OCI-LY1 (cell line): ENCODE measurements at regions not wholly inside any gene's neighbourhood (a gene's known extent, or its start where the extent isn't known, plus 50 kb on each side); places are given as distances from the start of the nearest gene placed in this dataset.

Source experiments
- CTCF ChIP-seq: fragments of 200-600 bp; sonication (generic), shearing (Covaris generic); IDR thresholded peaks from 2 replicates; pipeline ENCODE4 v1.5.1; 2017; ENCODE audit warnings: mild to moderate bottlenecking, antibody characterized with exemption, low read length, moderate library complexity, mixed read lengths
- EZH2 ChIP-seq: fragments of 200-600 bp; sonication (generic), shearing (Covaris generic); IDR thresholded peaks from 2 replicates; pipeline ENCODE4 v1.8.0; 2017; ENCODE audit warnings: borderline replicate concordance, mixed run types, mild to moderate bottlenecking, antibody characterized with exemption, low read length, moderate library complexity, mixed read lengths

GRCh38 chr7:68185631-68186456 is 1189.2 kb downstream of the TYW1 start:
- TF ChIP-seq EZH2 (no peak), CTCF (no peak)
